RWPE2 (cell line): ENCODE measurements at regions not wholly inside any gene's neighbourhood (a gene's known extent, or its start where the extent isn't known, plus 50 kb on each side); places are given as distances from the start of the nearest gene placed in this dataset.

Experiments used
- ATAC-seq: fragments of 200-7000 bp; cut with Tn5 transposase; 3 replicates; pipeline ENCODE4 v1.9.1; 2021; ENCODE audit warnings: low read depth
- DNase-seq: peaks from one replicate; pipeline ENCODE4 v3.0.0-alpha.2; 2020; ENCODE audit warnings: low spot score
- H3K27ac ChIP-seq: fragments of 450-650 bp; 2 replicates; pipeline ENCODE4 v1.5.1; 2017; ENCODE audit warnings: mild to moderate bottlenecking; ENCODE audit not compliant: poor library complexity, severe bottlenecking
- H3K27me3 ChIP-seq: fragments of 250-450 bp; sonication (Bioruptor Pico); 2 replicates; pipeline ENCODE4 v1.5.1; 2021; ENCODE audit warnings: mild to moderate bottlenecking, moderate library complexity; ENCODE audit not compliant: insufficient read depth, poor library complexity, severe bottlenecking
- H3K36me3 ChIP-seq: fragments of 250-450 bp; sonication (Bioruptor Pico); 2 replicates; pipeline ENCODE4 v1.5.1; 2020; ENCODE audit warnings: low read depth, mild to moderate bottlenecking, moderate library complexity
- H3K4me1 ChIP-seq: fragments of 250-450 bp; sonication (Bioruptor Pico); 2 replicates; pipeline ENCODE4 v1.5.1; 2021; ENCODE audit warnings: mild to moderate bottlenecking, moderate library complexity; ENCODE audit not compliant: insufficient read depth, poor library complexity, severe bottlenecking
- H3K4me3 ChIP-seq: fragments of 250-450 bp; sonication (Bioruptor Pico); 2 replicates; pipeline ENCODE4 v1.5.1; 2021; ENCODE audit warnings: mild to moderate bottlenecking, moderate library complexity; ENCODE audit not compliant: severe bottlenecking
- H3K9me3 ChIP-seq: fragments of 250-450 bp; sonication (Bioruptor Pico); 2 replicates; pipeline ENCODE4 v1.5.1; 2021; ENCODE audit warnings: mild to moderate bottlenecking, moderate library complexity; ENCODE audit not compliant: severe bottlenecking
- TF ChIP-seq, protein P1 (sequence below): fragments of 450-650 bp; IDR thresholded peaks from one replicate; pipeline ENCODE4 v1.5.1; 2017; ENCODE audit warnings: mild to moderate bottlenecking, moderate library complexity; ENCODE audit not compliant: poor library complexity, severe bottlenecking

DNA sequence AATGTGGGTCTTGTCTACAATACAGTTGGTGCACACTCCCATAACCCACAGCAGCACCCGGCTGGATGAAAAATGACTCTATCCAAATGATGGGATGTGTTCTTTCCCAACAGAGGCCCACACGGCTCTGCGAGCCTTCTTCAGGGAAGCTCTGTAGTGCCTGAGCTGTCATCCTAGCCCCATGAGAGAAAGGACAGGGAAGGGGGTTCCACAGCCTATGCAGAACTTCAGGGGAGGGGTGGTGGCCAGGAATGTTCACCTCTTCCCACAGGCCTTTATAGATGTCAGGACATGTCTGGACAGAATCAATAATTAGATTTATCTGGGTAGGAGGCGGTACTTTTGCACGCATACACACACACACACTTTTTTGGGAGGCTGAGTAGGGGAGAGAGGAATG lies 109.0 kb downstream of the JCAD start:
- no peak for ATAC-seq
- H3K27ac ChIP-seq, result peak overlapping the region; percentile 100
- TF ChIP-seq, protein P1, sequence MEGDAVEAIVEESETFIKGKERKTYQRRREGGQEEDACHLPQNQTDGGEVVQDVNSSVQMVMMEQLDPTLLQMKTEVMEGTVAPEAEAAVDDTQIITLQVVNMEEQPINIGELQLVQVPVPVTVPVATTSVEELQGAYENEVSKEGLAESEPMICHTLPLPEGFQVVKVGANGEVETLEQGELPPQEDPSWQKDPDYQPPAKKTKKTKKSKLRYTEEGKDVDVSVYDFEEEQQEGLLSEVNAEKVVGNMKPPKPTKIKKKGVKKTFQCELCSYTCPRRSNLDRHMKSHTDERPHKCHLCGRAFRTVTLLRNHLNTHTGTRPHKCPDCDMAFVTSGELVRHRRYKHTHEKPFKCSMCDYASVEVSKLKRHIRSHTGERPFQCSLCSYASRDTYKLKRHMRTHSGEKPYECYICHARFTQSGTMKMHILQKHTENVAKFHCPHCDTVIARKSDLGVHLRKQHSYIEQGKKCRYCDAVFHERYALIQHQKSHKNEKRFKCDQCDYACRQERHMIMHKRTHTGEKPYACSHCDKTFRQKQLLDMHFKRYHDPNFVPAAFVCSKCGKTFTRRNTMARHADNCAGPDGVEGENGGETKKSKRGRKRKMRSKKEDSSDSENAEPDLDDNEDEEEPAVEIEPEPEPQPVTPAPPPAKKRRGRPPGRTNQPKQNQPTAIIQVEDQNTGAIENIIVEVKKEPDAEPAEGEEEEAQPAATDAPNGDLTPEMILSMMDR, result no peak
- DNase-seq, result no peak
- H3K4me3 ChIP-seq, result no peak overlapping the region
- H3K27me3 ChIP-seq, result no peaks in the 10 kb centered on the region
- H3K4me1 ChIP-seq, result peaks cover 62% of the 10 kb centered on the region
- no peaks in the 10 kb centered on the region for H3K36me3 ChIP-seq
- no peaks in the 10 kb centered on the region for H3K9me3 ChIP-seq

DNA sequence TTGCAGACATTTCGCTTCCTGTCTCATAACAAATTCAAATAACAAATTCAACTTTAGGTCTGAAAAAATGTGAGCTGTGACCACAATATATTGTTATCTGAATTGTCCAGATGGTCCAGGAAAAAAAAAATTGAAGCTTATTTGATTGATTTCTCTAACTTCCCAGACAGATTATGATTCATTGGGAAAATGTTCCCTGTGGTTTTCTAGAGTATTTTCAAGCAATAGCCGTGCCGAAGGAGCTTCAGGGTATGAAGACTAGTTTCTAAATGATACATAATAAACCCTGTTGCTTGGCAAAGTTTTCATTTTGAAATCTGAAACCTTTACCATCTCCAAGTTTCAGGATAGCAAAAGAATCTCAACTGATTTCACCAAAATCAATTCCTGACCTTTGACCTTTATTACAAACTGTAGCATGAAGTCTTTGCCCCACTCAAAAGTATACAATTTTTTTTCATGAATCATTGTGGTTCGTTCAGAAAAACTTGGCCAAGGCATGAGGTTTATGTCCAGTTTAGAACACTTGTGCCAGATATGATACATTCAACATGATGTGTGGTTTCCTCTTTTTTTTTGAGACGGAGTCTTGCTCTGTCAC lies 109.9 kb downstream of the JCAD start:
- Histone ChIP-seq H3K9me3 (no peaks in the 10 kb centered on the region), H3K27ac (peak overlapping the region; percentile 100), H3K4me1 (peaks cover 66% of the 10 kb centered on the region), H3K36me3 (no peaks in the 10 kb centered on the region), H3K4me3 (no peak overlapping the region), H3K27me3 (no peaks in the 10 kb centered on the region)
- DNase-seq (no peak), ATAC-seq (peak; percentile 44)
- TF ChIP-seq, protein P1, result no peak

DNA sequence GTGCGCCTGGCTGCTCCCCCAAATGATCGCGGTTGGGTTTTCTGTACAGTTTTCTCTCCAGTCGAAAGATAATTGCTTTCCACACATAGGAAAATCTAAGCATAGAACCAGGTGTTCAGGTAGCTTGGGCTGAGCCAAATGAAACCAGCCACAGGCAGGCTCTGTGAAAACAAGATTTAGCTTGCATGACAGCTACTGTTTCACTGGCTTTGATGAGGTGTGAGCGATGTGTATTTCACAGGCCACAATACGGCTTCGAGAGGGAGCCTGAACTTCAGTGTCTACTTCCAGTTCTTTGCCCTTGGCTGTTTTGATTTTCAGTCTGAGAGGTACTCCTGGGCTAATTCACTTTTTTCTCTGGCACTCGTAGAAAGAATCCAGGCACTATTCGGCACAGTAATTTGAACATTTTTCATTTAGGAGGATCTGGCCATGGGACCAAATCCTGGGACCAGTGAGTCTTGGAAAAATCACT lies 110.5 kb downstream of the JCAD start:
- no peaks in the 10 kb centered on the region for H3K9me3 ChIP-seq
- H3K27me3 ChIP-seq, result no peaks in the 10 kb centered on the region
- H3K36me3 ChIP-seq, result no peaks in the 10 kb centered on the region
- ATAC-seq, result peak; percentile 22; the same call in 2 of the 3 replicates
- peaks cover 70% of the 10 kb centered on the region for H3K4me1 ChIP-seq
- TF ChIP-seq, protein P1, result no peak
- no peak overlapping the region for H3K4me3 ChIP-seq
- no peak for DNase-seq
- peak overlapping the region; percentile 100 for H3K27ac ChIP-seq

DNA sequence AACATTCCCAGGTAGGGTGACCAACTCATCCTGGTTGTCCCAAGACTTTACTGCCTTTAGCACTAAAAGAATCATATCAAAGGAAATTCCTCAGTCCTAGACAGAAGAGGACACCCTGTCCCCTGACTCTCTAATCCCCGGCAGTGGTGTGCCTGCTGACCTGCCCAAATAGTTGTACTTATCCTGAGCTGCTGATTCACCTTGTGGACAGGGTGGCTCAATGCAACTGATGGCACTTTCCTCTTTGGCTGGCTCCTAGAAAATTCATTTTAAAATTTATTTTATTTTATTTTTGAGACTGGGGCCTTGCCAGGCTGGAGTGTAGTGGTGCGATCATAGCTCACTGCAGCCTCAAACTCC lies 111.7 kb downstream of the JCAD start:
- TF ChIP-seq, protein P1, result peak; percentile 42
- H3K9me3 ChIP-seq, result no peaks in the 10 kb centered on the region

DNA sequence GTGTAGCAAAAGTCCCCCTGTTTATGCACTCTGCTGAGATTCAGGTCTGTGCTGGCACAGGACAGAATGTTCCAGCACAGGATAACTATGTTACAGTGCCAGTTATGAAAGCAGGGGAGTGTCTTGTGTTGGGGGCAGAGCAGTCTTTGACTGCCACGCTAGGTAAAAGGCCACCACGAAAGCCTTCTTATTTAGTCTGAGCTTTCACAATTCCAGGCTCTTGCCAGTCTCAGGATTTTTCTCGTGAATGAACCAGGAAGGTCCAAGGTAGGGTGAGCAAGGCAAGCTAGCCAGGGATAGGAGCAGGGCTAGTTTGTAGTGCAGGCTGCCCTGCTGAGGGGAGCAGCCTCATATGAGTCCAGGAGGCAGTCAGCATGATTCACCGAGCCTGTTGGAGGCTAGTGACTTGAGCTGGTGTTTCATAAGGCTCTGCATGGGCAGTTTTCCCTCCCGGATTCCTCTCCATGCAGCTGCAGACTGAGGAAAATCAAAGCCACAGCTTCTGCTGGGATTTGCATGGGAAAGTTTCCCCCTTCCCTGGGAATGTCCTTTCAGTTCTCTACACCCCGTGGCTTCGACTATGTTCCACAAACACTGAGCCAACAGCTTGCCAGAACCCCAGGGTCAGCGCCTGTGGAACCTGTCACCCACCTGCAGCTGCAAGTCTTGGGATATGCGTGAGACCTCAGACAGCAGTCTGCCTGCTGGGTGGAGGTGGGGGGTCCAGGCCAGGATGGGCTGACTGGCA lies 112.3 kb downstream of the JCAD start:
- DNase-seq, result peak; percentile 81
- H3K27me3 ChIP-seq, result no peaks in the 10 kb centered on the region
- TF ChIP-seq, protein P1, result no peak
- peak overlapping the region; percentile 100 for H3K27ac ChIP-seq
- peaks cover 66% of the 10 kb centered on the region for H3K4me1 ChIP-seq
- H3K9me3 ChIP-seq, result no peaks in the 10 kb centered on the region
- no peaks in the 10 kb centered on the region for H3K36me3 ChIP-seq
- ATAC-seq, result peak; percentile 74
- H3K4me3 ChIP-seq, result no peak overlapping the region

More for the DNA sequence above, 111.7 kb downstream of the JCAD start:
- Histone ChIP-seq H3K27me3 (no peaks in the 10 kb centered on the region), H3K4me1 (peaks cover 70% of the 10 kb centered on the region), H3K27ac (peak overlapping the region; percentile 100), H3K4me3 (no peak overlapping the region), H3K36me3 (no peaks in the 10 kb centered on the region)
- ATAC-seq (no peak), DNase-seq (no peak)
